ENCODE measurements at regions not wholly inside any gene's neighbourhood (a gene's known extent, or its start where the extent isn't known, plus 50 kb on each side); places are given as distances from the start of the nearest gene placed in this dataset.

DNA sequence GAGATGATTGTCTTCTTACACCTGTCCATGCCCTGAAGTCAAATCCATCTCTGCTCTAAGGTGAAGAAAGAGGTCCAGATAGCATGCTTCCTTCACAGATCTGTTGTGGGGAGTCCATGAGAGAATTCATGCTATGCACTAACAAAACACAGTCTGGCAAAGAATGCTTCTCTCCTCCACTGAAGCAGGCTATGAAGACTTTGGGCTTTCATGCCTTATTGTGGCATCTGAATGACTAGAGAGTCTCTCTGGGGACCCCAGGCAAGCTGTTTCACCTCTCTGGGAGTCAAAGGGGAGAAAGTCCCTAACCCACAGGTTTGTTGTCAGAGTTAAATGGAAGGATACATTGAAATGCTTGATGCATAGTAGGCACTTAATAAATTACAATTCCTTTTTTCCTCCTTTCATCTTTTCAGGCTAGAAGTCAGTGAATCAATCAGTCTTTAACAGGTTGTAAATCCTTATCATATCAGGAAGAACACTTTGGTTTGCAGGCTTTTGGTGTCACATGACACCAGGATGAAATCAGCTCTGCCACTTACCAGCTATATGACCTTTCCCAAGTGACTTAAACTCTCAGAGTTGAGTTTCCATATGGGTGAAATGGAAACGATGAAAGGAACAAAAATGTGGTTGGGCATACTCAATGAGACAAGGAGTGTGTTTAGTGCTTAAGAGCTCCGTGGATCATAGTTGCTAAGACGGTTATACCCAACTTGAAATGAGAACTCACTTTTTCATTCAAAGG lies 200.1 kb upstream of the DAB1 start:
- TF ChIP-seq, protein P1, sequence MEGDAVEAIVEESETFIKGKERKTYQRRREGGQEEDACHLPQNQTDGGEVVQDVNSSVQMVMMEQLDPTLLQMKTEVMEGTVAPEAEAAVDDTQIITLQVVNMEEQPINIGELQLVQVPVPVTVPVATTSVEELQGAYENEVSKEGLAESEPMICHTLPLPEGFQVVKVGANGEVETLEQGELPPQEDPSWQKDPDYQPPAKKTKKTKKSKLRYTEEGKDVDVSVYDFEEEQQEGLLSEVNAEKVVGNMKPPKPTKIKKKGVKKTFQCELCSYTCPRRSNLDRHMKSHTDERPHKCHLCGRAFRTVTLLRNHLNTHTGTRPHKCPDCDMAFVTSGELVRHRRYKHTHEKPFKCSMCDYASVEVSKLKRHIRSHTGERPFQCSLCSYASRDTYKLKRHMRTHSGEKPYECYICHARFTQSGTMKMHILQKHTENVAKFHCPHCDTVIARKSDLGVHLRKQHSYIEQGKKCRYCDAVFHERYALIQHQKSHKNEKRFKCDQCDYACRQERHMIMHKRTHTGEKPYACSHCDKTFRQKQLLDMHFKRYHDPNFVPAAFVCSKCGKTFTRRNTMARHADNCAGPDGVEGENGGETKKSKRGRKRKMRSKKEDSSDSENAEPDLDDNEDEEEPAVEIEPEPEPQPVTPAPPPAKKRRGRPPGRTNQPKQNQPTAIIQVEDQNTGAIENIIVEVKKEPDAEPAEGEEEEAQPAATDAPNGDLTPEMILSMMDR (IDR thresholded peaks at IDR 0.05): no peak
- no peak for TF ChIP-seq POLR2A (IDR thresholded peaks at IDR 0.05)

Measured in Peyer's patch (tissue), 4 donors.